ENCODE measurements at regions not wholly inside any gene's neighbourhood (a gene's known extent, or its start where the extent isn't known, plus 50 kb on each side); places are given as distances from the start of the nearest gene placed in this dataset.

DNA sequence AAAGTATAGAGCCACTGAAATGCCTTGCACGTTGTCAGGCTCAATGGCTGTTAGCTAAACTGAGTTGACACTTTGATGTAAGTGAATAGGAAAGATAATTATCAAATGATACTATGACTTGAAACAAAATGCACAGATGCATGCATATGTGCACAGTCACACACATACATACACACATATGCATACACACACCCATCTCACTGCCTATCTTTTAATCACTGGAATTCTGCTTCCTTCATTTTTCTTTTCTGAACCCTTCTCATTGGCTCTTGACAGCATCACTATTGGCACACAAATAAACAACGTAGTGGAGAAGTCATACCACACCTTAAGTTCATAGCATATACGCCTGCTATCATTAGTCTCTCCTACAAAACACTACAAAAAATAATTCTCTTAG is 154.9 kb upstream of the NCKAP5 start:
- TF ChIP-seq, protein P1, sequence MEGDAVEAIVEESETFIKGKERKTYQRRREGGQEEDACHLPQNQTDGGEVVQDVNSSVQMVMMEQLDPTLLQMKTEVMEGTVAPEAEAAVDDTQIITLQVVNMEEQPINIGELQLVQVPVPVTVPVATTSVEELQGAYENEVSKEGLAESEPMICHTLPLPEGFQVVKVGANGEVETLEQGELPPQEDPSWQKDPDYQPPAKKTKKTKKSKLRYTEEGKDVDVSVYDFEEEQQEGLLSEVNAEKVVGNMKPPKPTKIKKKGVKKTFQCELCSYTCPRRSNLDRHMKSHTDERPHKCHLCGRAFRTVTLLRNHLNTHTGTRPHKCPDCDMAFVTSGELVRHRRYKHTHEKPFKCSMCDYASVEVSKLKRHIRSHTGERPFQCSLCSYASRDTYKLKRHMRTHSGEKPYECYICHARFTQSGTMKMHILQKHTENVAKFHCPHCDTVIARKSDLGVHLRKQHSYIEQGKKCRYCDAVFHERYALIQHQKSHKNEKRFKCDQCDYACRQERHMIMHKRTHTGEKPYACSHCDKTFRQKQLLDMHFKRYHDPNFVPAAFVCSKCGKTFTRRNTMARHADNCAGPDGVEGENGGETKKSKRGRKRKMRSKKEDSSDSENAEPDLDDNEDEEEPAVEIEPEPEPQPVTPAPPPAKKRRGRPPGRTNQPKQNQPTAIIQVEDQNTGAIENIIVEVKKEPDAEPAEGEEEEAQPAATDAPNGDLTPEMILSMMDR (IDR thresholded peaks at IDR 0.05; ENCODE audit: low read length) = no peak
- TF ChIP-seq EZH2 (IDR thresholded peaks at IDR 0.05; ENCODE audit: borderline replicate concordance, low read length) = no peak
